HEK293 (cell line): ENCODE measurements at regions not wholly inside any gene's neighbourhood (a gene's known extent, or its start where the extent isn't known, plus 50 kb on each side); places are given as distances from the start of the nearest gene placed in this dataset.

Source experiments
- CTCF ChIA-PET: fragments of 350-600 bp; formaldehyde crosslinking; extraction: SDS; loops from one replicate; lab custom pipeline; 2021; ENCODE audit warnings: antibody characterized with exemption; lab: Yijun Ruan, JAX
- POLR2A ChIA-PET: fragments of 300-600 bp; formaldehyde crosslinking; extraction: SDS; loops from one replicate; lab custom pipeline; 2020; ENCODE audit warnings: antibody characterized with exemption, inconsistent platforms; lab: Yijun Ruan, JAX
- H3K27ac ChIP-seq: fragments of 200-500 bp; sonication (Bioruptor generic); 2 replicates; pipeline ENCODE4 v1.5.1; 2014; ENCODE audit warnings: low read depth, low read length, control low read depth, inconsistent platforms; ENCODE audit errors: extremely low read depth
- H3K36me3 ChIP-seq, 2 experiments: fragments of 200-500 bp in 1 of 2; sonication (Bioruptor generic) in 1 of 2; 1 replicate in 1 of 2; 2 replicates in 1 of 2; pipeline ENCODE4 v1.5.1; 2014 to 2017; ENCODE audit warnings: inconsistent platforms in 2 of 2, low read length in 2 of 2; ENCODE audit not compliant: control insufficient read depth in 2 of 2, insufficient read depth in 1 of 2
- H3K4me1 ChIP-seq: fragments of 200-500 bp; sonication (Bioruptor generic); 2 replicates; pipeline ENCODE4 v1.5.1; 2014; ENCODE audit warnings: mild to moderate bottlenecking, low read length, inconsistent platforms; ENCODE audit not compliant: control insufficient read depth, insufficient read depth
- H3K4me3 ChIP-seq: 2 replicates; pipeline ENCODE4 v1.5.1; 2011; ENCODE audit warnings: low read depth, mild to moderate bottlenecking, control low read depth, low read length, moderate library complexity
- H3K9me3 ChIP-seq: fragments of 200-500 bp; sonication (Bioruptor generic); 2 replicates; pipeline ENCODE4 v1.5.1; 2014; ENCODE audit warnings: low read depth, low read length, inconsistent platforms; ENCODE audit not compliant: control insufficient read depth, insufficient read depth
- GLI2 ChIP-seq: fragments of 450-650 bp; formaldehyde crosslinking; IDR thresholded peaks from 2 replicates; pipeline ENCODE4; 2017; ENCODE audit warnings: missing biosample characterization, missing genetic modification characterization, low read depth, borderline replicate concordance
- KLF9 ChIP-seq: fragments of 450-650 bp; formaldehyde crosslinking; IDR thresholded peaks from 2 replicates; pipeline ENCODE4 v1.5.1; 2016; ENCODE audit warnings: missing biosample characterization, missing genetic modification characterization, low read depth
- MEIS1 ChIP-seq: sonication (generic); formaldehyde crosslinking; IDR thresholded peaks from 2 replicates; pipeline ENCODE4 v1.8.1; 2022; ENCODE audit warnings: missing genetic modification reagents, mild to moderate bottlenecking, borderline replicate concordance
- REPIN1 ChIP-seq: fragments of 450-650 bp; formaldehyde crosslinking; IDR thresholded peaks from 2 replicates; pipeline ENCODE4 v1.5.1; 2017; ENCODE audit warnings: missing biosample characterization, missing genetic modification characterization, low read depth
- TRIM28 ChIP-seq: IDR thresholded peaks from 2 replicates; pipeline ENCODE4 v1.6.1; 2011; ENCODE audit warnings: low read length, control low read depth, borderline replicate concordance
- ZBTB1 ChIP-seq: fragments of 450-650 bp; formaldehyde crosslinking; IDR thresholded peaks from 2 replicates; pipeline ENCODE4 v1.5.1; 2016; ENCODE audit warnings: missing biosample characterization, missing genetic modification characterization
- ZFP3 ChIP-seq: fragments of 450-650 bp; formaldehyde crosslinking; IDR thresholded peaks from 2 replicates; pipeline ENCODE4 v1.5.1; 2016; ENCODE audit warnings: low read depth, missing biosample characterization, missing genetic modification characterization
- ZNF121 ChIP-seq: fragments of 450-650 bp; formaldehyde crosslinking; IDR thresholded peaks from 2 replicates; pipeline ENCODE4 v1.5.1; 2016; ENCODE audit warnings: missing biosample characterization, missing genetic modification characterization
- ZNF138 ChIP-seq: fragments of 450-650 bp; formaldehyde crosslinking; IDR thresholded peaks from 2 replicates; pipeline ENCODE4 v1.5.1; 2016; ENCODE audit warnings: missing biosample characterization, missing genetic modification characterization, borderline replicate concordance
- ZNF157 ChIP-seq: fragments of 450-650 bp; formaldehyde crosslinking; IDR thresholded peaks from 2 replicates; pipeline ENCODE4 v1.5.1; 2016; ENCODE audit warnings: missing biosample characterization, missing genetic modification characterization
- ZNF248 ChIP-seq: fragments of 450-650 bp; formaldehyde crosslinking; IDR thresholded peaks from 2 replicates; pipeline ENCODE4 v1.5.1; 2017; ENCODE audit warnings: missing biosample characterization, missing genetic modification characterization
- ZNF302 ChIP-seq: fragments of 450-650 bp; formaldehyde crosslinking; IDR thresholded peaks from 2 replicates; pipeline ENCODE4 v1.5.1; 2016; ENCODE audit warnings: missing biosample characterization, missing genetic modification characterization, low read depth
- ZNF324 ChIP-seq: fragments of 450-650 bp; formaldehyde crosslinking; IDR thresholded peaks from 2 replicates; pipeline ENCODE4 v1.5.1; 2016; ENCODE audit warnings: missing biosample characterization, missing genetic modification characterization
- ZNF404 ChIP-seq: fragments of 450-650 bp; formaldehyde crosslinking; IDR thresholded peaks from 2 replicates; pipeline ENCODE4 v1.5.1; 2017; ENCODE audit warnings: missing biosample characterization, missing genetic modification characterization
- ZNF416 ChIP-seq: fragments of 450-650 bp; formaldehyde crosslinking; IDR thresholded peaks from 2 replicates; pipeline ENCODE4 v1.5.1; 2016; ENCODE audit warnings: missing biosample characterization, missing genetic modification characterization
- ZNF423 ChIP-seq: fragments of 450-650 bp; formaldehyde crosslinking; IDR thresholded peaks from 2 replicates; pipeline ENCODE4 v1.5.1; 2016; ENCODE audit warnings: missing biosample characterization, missing genetic modification characterization
- TF ChIP-seq, protein P1 (sequence below): fragments of 450-650 bp; formaldehyde crosslinking; IDR thresholded peaks from 2 replicates; pipeline ENCODE4 v1.5.1; 2016; ENCODE audit warnings: missing biosample characterization, missing genetic modification characterization
- TF ChIP-seq, protein P2 (sequence below): fragments of 450-650 bp; formaldehyde crosslinking; IDR thresholded peaks from 2 replicates; pipeline ENCODE4 v1.5.1; 2016; ENCODE audit warnings: missing biosample characterization, missing genetic modification characterization, low read depth
- TF ChIP-seq, protein P3 (sequence below): fragments of 450-650 bp; formaldehyde crosslinking; IDR thresholded peaks from 2 replicates; pipeline ENCODE4 v1.5.0; 2017; ENCODE audit warnings: missing biosample characterization, missing genetic modification characterization, borderline replicate concordance
- TF ChIP-seq, protein P4 (sequence below): fragments of 450-650 bp; formaldehyde crosslinking; IDR thresholded peaks from 2 replicates; pipeline ENCODE4 v1.5.1; 2016; ENCODE audit warnings: missing biosample characterization, missing genetic modification characterization
- TF ChIP-seq, protein P5 (sequence below): fragments of 450-650 bp; formaldehyde crosslinking; IDR thresholded peaks from 2 replicates; pipeline ENCODE4 v1.5.1; 2016; ENCODE audit warnings: missing biosample characterization, missing genetic modification characterization
- TF ChIP-seq, protein P6 (sequence below): fragments of 450-650 bp; formaldehyde crosslinking; IDR thresholded peaks from 2 replicates; pipeline ENCODE4 v1.5.1; 2016; ENCODE audit warnings: missing biosample characterization, missing genetic modification characterization, low read depth

GRCh38 chr11:123286255-123286654 lies 91.2 kb upstream of the CLMP start:
- Histone ChIP-seq H3K4me3 (no peak overlapping the region), H3K9me3 (no peaks in the 10 kb centered on the region), H3K4me1 (no peaks in the 10 kb centered on the region), H3K36me3 (no peaks in the 10 kb centered on the region), H3K27ac (no peak overlapping the region)
- POLR2A ChIA-PET: no interaction called here
- TF ChIP-seq, protein P1, sequence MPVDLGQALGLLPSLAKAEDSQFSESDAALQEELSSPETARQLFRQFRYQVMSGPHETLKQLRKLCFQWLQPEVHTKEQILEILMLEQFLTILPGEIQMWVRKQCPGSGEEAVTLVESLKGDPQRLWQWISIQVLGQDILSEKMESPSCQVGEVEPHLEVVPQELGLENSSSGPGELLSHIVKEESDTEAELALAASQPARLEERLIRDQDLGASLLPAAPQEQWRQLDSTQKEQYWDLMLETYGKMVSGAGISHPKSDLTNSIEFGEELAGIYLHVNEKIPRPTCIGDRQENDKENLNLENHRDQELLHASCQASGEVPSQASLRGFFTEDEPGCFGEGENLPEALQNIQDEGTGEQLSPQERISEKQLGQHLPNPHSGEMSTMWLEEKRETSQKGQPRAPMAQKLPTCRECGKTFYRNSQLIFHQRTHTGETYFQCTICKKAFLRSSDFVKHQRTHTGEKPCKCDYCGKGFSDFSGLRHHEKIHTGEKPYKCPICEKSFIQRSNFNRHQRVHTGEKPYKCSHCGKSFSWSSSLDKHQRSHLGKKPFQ (tag by site-specific recombination): no peak
- no peak for TF ChIP-seq ZNF302 (tag by site-specific recombination)
- TF ChIP-seq ZNF138: no peak
- no peak for TF ChIP-seq ZNF404 (tag by site-specific recombination)
- TF ChIP-seq ZNF416: no peak
- TF ChIP-seq, protein P2, sequence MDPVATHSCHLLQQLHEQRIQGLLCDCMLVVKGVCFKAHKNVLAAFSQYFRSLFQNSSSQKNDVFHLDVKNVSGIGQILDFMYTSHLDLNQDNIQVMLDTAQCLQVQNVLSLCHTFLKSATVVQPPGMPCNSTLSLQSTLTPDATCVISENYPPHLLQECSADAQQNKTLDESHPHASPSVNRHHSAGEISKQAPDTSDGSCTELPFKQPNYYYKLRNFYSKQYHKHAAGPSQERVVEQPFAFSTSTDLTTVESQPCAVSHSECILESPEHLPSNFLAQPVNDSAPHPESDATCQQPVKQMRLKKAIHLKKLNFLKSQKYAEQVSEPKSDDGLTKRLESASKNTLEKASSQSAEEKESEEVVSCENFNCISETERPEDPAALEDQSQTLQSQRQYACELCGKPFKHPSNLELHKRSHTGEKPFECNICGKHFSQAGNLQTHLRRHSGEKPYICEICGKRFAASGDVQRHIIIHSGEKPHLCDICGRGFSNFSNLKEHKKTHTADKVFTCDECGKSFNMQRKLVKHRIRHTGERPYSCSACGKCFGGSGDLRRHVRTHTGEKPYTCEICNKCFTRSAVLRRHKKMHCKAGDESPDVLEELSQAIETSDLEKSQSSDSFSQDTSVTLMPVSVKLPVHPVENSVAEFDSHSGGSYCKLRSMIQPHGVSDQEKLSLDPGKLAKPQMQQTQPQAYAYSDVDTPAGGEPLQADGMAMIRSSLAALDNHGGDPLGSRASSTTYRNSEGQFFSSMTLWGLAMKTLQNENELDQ (tag by site-specific recombination): no peak
- TF ChIP-seq, protein P3, sequence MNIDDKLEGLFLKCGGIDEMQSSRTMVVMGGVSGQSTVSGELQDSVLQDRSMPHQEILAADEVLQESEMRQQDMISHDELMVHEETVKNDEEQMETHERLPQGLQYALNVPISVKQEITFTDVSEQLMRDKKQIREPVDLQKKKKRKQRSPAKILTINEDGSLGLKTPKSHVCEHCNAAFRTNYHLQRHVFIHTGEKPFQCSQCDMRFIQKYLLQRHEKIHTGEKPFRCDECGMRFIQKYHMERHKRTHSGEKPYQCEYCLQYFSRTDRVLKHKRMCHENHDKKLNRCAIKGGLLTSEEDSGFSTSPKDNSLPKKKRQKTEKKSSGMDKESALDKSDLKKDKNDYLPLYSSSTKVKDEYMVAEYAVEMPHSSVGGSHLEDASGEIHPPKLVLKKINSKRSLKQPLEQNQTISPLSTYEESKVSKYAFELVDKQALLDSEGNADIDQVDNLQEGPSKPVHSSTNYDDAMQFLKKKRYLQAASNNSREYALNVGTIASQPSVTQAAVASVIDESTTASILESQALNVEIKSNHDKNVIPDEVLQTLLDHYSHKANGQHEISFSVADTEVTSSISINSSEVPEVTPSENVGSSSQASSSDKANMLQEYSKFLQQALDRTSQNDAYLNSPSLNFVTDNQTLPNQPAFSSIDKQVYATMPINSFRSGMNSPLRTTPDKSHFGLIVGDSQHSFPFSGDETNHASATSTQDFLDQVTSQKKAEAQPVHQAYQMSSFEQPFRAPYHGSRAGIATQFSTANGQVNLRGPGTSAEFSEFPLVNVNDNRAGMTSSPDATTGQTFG (tag by site-specific recombination): no peak
- no peak for TF ChIP-seq TRIM28
- TF ChIP-seq, protein P4, sequence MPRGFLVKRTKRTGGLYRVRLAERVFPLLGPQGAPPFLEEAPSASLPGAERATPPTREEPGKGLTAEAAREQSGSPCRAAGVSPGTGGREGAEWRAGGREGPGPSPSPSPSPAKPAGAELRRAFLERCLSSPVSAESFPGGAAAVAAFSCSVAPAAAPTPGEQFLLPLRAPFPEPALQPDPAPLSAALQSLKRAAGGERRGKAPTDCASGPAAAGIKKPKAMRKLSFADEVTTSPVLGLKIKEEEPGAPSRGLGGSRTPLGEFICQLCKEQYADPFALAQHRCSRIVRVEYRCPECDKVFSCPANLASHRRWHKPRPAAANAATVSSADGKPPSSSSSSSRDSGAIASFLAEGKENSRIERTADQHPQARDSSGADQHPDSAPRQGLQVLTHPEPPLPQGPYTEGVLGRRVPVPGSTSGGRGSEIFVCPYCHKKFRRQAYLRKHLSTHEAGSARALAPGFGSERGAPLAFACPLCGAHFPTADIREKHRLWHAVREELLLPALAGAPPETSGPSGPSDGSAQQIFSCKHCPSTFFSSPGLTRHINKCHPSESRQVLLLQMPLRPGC: no peak
- TF ChIP-seq, protein P5, sequence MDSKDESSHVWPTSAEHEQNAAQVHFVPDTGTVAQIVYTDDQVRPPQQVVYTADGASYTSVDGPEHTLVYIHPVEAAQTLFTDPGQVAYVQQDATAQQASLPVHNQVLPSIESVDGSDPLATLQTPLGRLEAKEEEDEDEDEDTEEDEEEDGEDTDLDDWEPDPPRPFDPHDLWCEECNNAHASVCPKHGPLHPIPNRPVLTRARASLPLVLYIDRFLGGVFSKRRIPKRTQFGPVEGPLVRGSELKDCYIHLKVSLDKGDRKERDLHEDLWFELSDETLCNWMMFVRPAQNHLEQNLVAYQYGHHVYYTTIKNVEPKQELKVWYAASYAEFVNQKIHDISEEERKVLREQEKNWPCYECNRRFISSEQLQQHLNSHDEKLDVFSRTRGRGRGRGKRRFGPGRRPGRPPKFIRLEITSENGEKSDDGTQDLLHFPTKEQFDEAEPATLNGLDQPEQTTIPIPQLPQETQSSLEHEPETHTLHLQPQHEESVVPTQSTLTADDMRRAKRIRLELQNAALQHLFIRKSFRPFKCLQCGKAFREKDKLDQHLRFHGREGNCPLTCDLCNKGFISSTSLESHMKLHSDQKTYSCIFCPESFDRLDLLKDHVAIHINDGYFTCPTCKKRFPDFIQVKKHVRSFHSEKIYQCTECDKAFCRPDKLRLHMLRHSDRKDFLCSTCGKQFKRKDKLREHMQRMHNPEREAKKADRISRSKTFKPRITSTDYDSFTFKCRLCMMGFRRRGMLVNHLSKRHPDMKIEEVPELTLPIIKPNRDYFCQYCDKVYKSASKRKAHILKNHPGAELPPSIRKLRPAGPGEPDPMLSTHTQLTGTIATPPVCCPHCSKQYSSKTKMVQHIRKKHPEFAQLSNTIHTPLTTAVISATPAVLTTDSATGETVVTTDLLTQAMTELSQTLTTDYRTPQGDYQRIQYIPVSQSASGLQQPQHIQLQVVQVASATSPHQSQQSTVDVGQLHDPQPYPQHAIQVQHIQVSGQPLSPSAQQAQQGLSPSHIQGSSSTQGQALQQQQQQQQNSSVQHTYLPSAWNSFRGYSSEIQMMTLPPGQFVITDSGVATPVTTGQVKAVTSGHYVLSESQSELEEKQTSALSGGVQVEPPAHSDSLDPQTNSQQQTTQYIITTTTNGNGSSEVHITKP (tag by site-specific recombination): no peak
- no peak for TF ChIP-seq ZNF121
- CTCF ChIA-PET: interaction anchor here (0.6 to 1.8 kb wide), 5 partner anchors 18 to 304 kb away, joined by 3 to 4 read pairs (median 4); no protein-coding TSS in a partner anchor

DNA sequence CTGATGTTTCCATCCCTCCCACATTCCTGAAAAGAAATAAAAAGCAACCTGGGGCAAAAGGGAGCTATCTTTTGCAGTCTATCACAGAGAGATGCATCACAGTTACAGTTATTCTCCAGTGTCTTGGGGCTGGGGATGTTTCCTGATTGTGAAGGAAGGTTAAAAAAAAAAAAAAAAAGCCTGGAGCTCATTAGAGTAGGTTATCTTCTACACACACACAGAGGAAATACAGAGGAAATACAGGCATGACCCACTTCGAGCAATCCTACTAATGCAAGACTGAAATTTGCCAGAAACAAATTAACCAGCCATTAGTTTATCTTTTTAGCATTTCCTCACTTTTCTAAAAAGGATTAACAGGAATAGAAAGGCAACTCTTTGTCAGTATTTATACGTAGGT lies 89.4 kb upstream of the CLMP start:
- H3K4me1 ChIP-seq: no peaks in the 10 kb centered on the region
- H3K27ac ChIP-seq: no peak overlapping the region
- ChIA-PET POLR2A (interaction anchor here (0.8 kb wide), 1 partner anchor 16 kb away, joined by 7 read pairs; no protein-coding TSS in a partner anchor), CTCF (interaction anchor here (0.7 to 1.6 kb wide), 4 partner anchors 16 to 311 kb away, joined by 3 to 9 read pairs (median 8); no protein-coding TSS in a partner anchor)
- no peaks in the 10 kb centered on the region for H3K36me3 ChIP-seq
- H3K9me3 ChIP-seq: no peaks in the 10 kb centered on the region
- no peak overlapping the region for H3K4me3 ChIP-seq
- TF ChIP-seq ZNF157 (tag by site-specific recombination): no peak
- TF ChIP-seq ZNF248 (tag by site-specific recombination): no peak
- TF ChIP-seq ZNF423 (tag by site-specific recombination): no peak
- TF ChIP-seq ZFP3 (tag by site-specific recombination): no peak
- TF ChIP-seq REPIN1: no peak
- TF ChIP-seq, protein P6, sequence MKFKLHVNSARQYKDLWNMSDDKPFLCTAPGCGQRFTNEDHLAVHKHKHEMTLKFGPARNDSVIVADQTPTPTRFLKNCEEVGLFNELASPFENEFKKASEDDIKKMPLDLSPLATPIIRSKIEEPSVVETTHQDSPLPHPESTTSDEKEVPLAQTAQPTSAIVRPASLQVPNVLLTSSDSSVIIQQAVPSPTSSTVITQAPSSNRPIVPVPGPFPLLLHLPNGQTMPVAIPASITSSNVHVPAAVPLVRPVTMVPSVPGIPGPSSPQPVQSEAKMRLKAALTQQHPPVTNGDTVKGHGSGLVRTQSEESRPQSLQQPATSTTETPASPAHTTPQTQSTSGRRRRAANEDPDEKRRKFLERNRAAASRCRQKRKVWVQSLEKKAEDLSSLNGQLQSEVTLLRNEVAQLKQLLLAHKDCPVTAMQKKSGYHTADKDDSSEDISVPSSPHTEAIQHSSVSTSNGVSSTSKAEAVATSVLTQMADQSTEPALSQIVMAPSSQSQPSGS (tag by site-specific recombination): no peak
- no peak for TF ChIP-seq ZBTB1 (tag by site-specific recombination)
- TF ChIP-seq KLF9 (tag by site-specific recombination): no peak
- no peak for TF ChIP-seq GLI2 (tag by site-specific recombination)
- TF ChIP-seq MEIS1: no peak
- TF ChIP-seq ZNF324 (tag by site-specific recombination): no peak
